Glomerular endothelial cell (primary cell): ENCODE measurements at regions not wholly inside any gene's neighbourhood (a gene's known extent, or its start where the extent isn't known, plus 50 kb on each side); places are given as distances from the start of the nearest gene placed in this dataset.

Experiments used
- DNase-seq: peaks from one replicate; pipeline ENCODE4 v3.0.0-alpha.2; 2011; ENCODE audit warnings: low read depth, low spot score; ENCODE audit errors: extremely low read depth

DNA sequence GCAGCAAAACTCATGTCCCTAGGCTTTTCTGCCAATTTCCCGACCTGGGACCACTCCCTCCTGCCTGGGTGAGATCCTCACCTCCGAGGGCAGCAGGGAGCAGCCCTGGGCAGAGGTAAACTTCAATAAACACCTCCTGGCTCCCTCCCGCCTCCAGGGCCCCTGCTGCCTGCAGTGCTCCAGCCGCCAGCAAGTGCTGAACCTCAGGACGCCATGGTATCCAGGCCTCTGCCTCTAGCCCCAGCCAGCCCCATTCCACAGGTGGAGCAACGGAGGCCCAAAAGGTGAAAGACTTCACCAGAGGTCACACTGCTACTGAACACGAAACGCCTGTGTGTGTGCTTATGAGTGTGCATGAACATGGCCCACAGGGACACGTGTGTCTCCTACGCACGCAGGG, 59.9 kb upstream of the LINGO1 start:
- DNase-seq = no peak

DNA sequence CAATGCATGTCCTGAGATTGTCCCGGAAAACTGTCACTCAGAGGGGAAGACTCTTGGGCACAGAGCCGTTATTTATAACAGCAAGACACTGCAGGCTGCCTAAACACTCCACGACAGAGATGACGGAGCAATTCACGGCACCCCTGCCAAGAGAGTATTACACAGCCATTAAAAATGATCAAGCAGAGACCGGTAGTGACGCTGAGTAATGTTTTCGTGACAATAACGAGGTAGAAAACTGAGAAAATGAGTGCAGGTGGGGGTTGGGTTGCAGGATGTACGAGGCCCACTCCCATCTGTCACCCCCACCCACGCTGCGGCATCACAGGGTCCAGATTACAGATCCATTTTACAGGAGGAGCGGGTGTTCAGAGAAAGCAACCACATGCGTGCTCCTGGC, 58.9 kb upstream of the LINGO1 start:
- DNase-seq = no peak

DNA sequence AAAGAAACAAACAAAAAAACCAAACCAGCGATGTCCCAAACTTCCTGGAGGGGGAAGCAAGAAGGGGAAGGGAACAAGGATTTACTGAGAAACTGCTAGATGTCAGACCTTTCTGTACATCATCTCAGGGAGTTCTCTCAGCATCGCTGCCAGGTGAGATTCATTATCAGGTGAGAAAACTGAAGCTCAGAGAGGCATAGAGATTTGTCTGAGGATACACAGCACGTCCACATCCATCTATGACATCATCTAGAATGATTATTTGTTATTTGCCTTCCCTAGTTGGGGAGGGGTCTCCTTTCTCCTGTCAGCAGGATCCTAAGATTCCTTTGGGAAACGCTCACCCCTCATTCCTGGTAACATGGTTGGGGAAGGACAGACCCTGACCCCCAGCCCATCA, 57.1 kb upstream of the LINGO1 start:
- DNase-seq = no peak

DNA sequence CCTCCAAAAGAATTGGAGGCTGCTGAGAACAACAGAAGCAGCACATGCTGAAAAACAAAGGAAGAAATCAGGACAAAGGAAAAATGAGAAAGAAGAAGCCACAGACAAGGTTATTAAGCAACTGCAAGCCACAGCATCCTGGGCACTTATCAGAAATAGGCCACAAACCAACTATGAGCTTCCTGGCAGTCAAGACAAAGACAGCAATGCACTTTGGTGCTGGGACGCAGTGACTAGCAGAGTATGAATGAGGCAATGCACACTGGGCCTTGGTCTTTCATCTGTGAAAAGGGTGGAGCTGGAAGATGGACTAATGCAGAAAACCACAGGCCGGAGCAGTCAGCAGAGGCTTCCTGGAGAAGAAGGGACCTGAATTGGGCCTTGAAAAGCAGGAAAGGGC, 56.0 kb upstream of the LINGO1 start:
- DNase-seq = no peak

DNA sequence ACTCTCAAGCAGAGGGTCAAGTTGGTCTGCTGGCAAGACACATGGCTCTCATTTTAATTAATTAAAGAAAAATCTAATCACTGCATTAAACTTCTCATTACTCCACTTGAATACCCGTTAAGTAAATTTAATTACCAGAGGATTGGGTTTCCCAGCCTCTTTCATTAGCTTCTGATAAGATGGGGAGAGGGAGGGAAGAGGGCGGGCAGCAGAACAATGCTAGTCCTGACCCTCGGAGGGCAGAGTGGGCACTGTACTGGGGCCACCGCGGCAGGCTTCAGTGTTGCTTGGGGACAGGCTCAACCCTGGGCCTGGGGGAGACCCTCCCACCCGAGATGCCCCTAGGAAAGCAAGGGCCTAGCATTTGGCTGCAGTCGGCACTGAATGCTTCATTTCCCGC, 55.6 kb upstream of the LINGO1 start:
- no peak for DNase-seq

DNA sequence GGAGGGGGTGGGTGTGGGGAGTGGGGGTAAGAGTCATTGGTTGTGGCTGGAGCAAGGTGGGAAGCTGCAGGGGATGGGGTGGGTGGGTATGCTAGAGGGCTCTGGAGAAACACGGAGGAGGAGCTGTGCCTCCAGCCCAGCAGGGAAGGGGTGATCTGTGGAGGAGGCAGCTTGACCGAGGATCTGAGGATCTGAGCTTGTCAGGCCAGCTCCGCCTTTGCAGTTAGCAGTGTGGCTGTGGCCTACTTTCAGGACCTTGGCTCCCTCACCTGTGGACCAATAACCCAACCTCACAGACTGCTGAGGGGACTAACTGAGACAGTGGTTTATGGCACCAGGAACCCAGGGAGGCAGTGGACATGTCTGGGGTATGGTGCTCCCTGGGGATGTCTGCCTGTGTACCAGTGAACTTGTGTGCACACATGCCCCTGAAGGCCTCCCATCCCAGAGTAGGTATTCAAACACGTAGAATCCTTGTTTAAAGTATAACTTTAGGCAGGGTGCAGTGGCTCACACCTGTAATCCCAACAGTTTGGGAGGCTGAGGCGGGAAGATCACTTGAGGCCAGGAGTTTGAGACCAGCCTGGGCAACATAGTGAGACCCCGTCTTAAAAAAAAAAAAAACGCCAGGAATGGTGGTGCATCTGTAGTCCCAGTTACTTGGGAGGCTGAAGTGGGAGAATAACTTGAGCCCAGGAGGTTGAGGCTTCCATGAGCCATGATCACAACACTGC, 52.5 kb upstream of the LINGO1 start:
- DNase-seq = no peak

DNA sequence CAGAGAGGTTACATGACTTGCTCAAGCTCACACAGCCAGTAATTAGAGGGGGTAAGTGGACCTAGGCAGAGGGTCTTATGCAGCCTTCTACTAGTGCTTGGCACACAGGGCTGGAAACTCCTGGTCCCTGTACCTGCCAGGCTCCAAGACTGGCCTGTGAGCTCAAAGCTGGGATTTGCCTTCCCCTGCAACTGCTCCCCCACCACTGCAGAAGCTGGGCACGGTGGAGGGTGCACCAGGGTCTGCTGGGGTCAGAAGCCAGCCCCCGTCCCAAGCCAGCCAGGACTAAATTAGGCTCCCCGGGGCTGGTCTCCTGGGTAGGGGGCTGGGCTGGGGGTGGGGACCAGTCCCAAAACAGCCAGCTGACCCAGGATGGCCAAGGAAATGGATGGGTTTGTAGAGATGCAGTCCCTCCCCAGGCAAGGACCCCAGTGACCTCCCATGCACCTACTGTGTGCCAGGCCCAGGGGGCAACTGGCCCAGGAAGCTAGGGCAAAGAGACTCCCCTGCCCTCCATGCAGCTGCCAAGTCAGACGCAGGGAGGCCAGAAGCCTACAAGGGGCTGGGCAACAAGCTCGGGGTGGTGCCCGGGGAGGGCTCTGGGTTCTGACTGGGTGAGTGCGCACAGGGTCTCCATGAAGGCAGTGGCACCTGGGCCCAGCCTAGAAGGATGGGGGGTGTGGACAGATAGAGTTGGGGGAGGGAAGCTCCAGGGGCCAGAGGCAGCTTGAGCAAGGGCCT, 51.8 kb upstream of the LINGO1 start:
- no peak for DNase-seq

DNA sequence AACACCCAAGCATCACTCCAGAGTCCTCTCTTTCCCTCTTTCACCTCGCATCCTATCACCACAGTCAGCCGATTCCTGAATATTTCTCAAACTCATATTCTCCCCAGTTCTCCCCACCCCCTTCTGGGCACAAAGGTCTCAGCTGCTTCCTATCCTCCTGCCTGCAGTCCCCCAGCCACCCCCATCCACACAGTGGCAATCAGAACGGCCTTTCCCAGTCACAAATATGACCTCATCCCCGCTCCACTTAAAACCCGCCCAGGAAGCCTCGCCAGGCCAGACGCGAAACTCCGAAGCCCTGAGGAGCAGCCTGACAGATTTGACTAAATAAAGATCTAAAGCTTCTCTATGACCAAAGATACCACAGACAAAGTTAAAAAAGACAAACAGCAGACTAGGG, 49.9 kb upstream of the LINGO1 start:
- no peak for DNase-seq
